Keratinocyte (primary cell): ENCODE measurements at regions not wholly inside any gene's neighbourhood (a gene's known extent, or its start where the extent isn't known, plus 50 kb on each side); places are given as distances from the start of the nearest gene placed in this dataset.

Source experiments
- DNase-seq: peaks from one replicate; pipeline ENCODE4 v3.0.0-alpha.2; 2011; ENCODE audit warnings: low read depth, missing footprints, low spot score
- FAIRE-seq: peaks from 2 replicates; lab custom pipeline; 2011; peaks lifted over from hg19 to GRCh38; lab: Jason Lieb, UNC
- H2AFZ ChIP-seq: 2 replicates; pipeline ENCODE4 v1.6.0; 2012; ENCODE audit warnings: low read length, control low read depth, inconsistent platforms; ENCODE audit not compliant: control insufficient read depth
- H3K27ac ChIP-seq: 2 replicates; pipeline ENCODE4 v1.5.1; 2011; ENCODE audit warnings: low read length; ENCODE audit not compliant: control insufficient read depth, insufficient read depth
- H3K27me3 ChIP-seq: 3 replicates; pipeline ENCODE4 v1.6.0; 2011; ENCODE audit warnings: low read length; ENCODE audit not compliant: control insufficient read depth, insufficient read depth; ENCODE audit errors: extremely low read depth
- H3K36me3 ChIP-seq, 2 experiments: 2 replicates in 1 of 2; 3 replicates in 1 of 2; pipeline ENCODE4 v1.5.1; 2011; ENCODE audit warnings: low read length in 2 of 2, mild to moderate bottlenecking in 1 of 2; ENCODE audit not compliant: control insufficient read depth in 2 of 2, insufficient read depth in 2 of 2; ENCODE audit errors: extremely low read depth in 1 of 2
- H3K4me1 ChIP-seq: 3 replicates; pipeline ENCODE4 v1.5.1; 2011; ENCODE audit warnings: low read length; ENCODE audit not compliant: control insufficient read depth, insufficient read depth; ENCODE audit errors: extremely low read depth
- H3K4me2 ChIP-seq: 3 replicates; pipeline ENCODE4 v1.6.0; 2011; ENCODE audit warnings: low read depth, low read length; ENCODE audit not compliant: control insufficient read depth, insufficient read depth; ENCODE audit errors: extremely low read depth
- H3K4me3 ChIP-seq, 3 experiments: fragments of 200-600 bp in 1 of 3; sonication (generic) in 1 of 3; 2 replicates in 2 of 3; 3 replicates in 1 of 3; pipeline ENCODE4 v1.5.1; 2011 to 2016; ENCODE audit warnings: low read length in 3 of 3, mild to moderate bottlenecking in 3 of 3, control low read depth in 2 of 3, inconsistent platforms in 1 of 3, low read depth in 1 of 3, mixed read lengths in 1 of 3, mixed run types in 1 of 3, moderate library complexity in 1 of 3; ENCODE audit not compliant: control insufficient read depth in 2 of 3, insufficient read depth in 2 of 3; ENCODE audit errors: extremely low read depth in 1 of 3
- H3K79me2 ChIP-seq: 2 replicates; pipeline ENCODE4 v1.6.0; 2012; ENCODE audit warnings: low read length; ENCODE audit not compliant: control insufficient read depth, insufficient read depth
- H3K9ac ChIP-seq: 3 replicates; pipeline ENCODE4 v1.6.0; 2011; ENCODE audit warnings: low read length; ENCODE audit not compliant: control insufficient read depth, insufficient read depth; ENCODE audit errors: extremely low read depth
- H3K9me1 ChIP-seq: 3 replicates; pipeline ENCODE4 v1.6.0; 2011; ENCODE audit warnings: low read length; ENCODE audit not compliant: control insufficient read depth, insufficient read depth; ENCODE audit errors: extremely low read depth
- H3K9me3 ChIP-seq: 2 replicates; pipeline ENCODE4 v1.5.1; 2012; ENCODE audit warnings: low read depth, low read length; ENCODE audit not compliant: control insufficient read depth
- H4K20me1 ChIP-seq: 3 replicates; pipeline ENCODE4 v1.6.0; 2011; ENCODE audit warnings: low read length; ENCODE audit not compliant: control insufficient read depth, insufficient read depth; ENCODE audit errors: extremely low read depth
- EZH2 ChIP-seq: IDR thresholded peaks from one replicate; pipeline ENCODE4 v1.6.1; 2012; ENCODE audit warnings: inconsistent platforms, mild to moderate bottlenecking, low read length, moderate library complexity
- dilution Hi-C: fragments of 300-500 bp; cut with MboI; formaldehyde crosslinking; loops from one replicate; pipeline ENCODE4 v1.7.0; 2020; ENCODE audit warnings: low sequenced_read_pairs; ENCODE audit not compliant: extremely low pct_ligation_motif_present
- TF ChIP-seq, protein P1 (sequence below), 3 experiments: IDR thresholded peaks in 1 of 3; conservative IDR thresholded peaks in 1 of 3; optimal IDR thresholded peaks in 1 of 3; 2 replicates in 2 of 3; 3 replicates in 1 of 3; pipeline versions ENCODE3 to v1.5.1; 2011; ENCODE audit warnings: low read length in 3 of 3, mild to moderate bottlenecking in 3 of 3, moderate library complexity in 2 of 3, control low read depth in 1 of 3, inconsistent platforms in 1 of 3; ENCODE audit not compliant: insufficient read depth in 2 of 3; ENCODE audit errors: extremely low read depth in 1 of 3

DNA sequence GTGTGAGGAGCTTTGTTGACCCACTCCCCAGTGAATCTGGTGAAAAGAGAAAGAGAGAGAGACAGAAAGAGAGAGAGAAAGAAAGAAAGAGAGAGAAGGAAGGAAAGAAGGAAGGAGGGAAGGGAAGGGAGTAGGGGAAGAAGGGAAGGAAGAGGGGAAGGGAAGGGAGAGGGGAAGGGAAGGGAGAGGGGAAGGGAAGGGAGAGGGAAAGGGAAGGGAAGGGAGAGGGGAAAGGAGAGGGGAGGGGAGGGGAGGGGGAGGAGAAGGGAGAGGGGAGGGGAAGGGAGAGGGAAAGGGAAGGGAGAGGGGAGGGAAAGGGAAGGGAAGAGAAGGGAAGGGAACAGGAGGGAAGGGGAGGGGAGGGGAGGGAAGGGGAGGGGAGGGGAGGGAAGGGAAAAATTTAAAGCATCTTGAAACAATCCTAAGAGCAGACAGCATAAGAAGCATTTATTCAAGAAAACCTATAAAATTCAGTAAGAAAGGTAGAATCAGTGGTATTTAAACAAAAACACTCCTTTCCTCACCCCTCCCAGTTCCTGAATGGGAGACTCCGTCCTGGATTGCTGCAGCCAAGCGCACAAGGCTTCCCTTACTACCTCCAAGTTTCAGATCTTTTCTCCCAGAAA, 846.2 kb upstream of the POM121L12 start:
- no peak overlapping the region for H3K4me2 ChIP-seq
- no peak for TF ChIP-seq EZH2
- TF ChIP-seq, protein P1, sequence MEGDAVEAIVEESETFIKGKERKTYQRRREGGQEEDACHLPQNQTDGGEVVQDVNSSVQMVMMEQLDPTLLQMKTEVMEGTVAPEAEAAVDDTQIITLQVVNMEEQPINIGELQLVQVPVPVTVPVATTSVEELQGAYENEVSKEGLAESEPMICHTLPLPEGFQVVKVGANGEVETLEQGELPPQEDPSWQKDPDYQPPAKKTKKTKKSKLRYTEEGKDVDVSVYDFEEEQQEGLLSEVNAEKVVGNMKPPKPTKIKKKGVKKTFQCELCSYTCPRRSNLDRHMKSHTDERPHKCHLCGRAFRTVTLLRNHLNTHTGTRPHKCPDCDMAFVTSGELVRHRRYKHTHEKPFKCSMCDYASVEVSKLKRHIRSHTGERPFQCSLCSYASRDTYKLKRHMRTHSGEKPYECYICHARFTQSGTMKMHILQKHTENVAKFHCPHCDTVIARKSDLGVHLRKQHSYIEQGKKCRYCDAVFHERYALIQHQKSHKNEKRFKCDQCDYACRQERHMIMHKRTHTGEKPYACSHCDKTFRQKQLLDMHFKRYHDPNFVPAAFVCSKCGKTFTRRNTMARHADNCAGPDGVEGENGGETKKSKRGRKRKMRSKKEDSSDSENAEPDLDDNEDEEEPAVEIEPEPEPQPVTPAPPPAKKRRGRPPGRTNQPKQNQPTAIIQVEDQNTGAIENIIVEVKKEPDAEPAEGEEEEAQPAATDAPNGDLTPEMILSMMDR (optimal IDR thresholded peaks at IDR 0.05 in 1 of 3, IDR thresholded peaks at IDR 0.05 in 1 of 3, conservative IDR thresholded peaks at IDR 0.05 in 1 of 3; ENCODE audit: extremely low read depth in 1 of 3, insufficient read depth in 2 of 3, low read length in 3 of 3): no peak

DNA sequence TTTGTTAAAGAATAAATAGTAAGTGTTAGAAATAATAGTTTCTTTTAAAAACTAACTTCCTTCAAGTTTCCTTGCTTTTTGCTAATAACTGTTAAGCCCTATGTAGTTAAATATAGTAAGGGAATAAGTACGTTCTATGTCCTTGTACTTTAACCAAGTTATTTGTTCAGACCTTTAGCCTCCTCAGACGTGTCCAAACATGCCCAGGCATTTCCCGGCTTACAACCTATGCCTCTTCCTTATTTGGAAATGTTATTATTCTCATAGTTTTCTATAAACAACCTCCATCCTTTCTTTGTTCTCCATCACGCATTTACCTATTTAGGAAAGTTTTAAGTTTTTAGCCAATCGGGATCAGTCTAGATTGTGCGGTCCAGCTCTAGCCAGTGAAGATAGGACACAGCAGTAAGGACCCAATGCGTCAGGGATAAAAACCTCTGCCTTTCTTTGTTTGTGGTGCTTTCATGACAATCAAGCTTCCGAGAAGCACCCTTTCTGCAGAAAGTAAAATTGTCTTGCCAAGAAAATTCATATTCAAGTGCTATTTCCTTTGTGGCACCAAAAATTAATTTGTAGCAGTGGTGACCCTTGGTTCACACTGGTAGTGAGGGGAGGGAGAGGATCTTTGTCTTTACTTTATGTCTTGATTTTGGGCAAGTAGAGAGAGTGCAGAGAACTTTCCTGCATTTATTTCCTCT, 851.3 kb upstream of the POM121L12 start:
- H3K9me1 ChIP-seq: no peaks in the 10 kb centered on the region
- H3K4me2 ChIP-seq: no peak overlapping the region
- no peak for FAIRE-seq
- H3K4me3 ChIP-seq: no peak overlapping the region
- no peaks in the 10 kb centered on the region for H3K27me3 ChIP-seq
- no peaks in the 10 kb centered on the region for H3K4me1 ChIP-seq
- no peaks in the 10 kb centered on the region for H3K79me2 ChIP-seq
- TF ChIP-seq, protein P1 (optimal IDR thresholded peaks at IDR 0.05 in 1 of 3, IDR thresholded peaks at IDR 0.05 in 1 of 3, conservative IDR thresholded peaks at IDR 0.05 in 1 of 3; ENCODE audit: extremely low read depth in 1 of 3, insufficient read depth in 2 of 3, low read length in 3 of 3): no peak
- TF ChIP-seq EZH2: no peak
- dilution Hi-C loops: no loop called here
- no peaks in the 10 kb centered on the region for H3K9me3 ChIP-seq
- no peaks in the 10 kb centered on the region for H3K36me3 ChIP-seq
- H2AFZ ChIP-seq: no peak overlapping the region
- DNase-seq: no peak
- H3K9ac ChIP-seq: no peak overlapping the region
- no peaks in the 10 kb centered on the region for H4K20me1 ChIP-seq
- no peak overlapping the region for H3K27ac ChIP-seq

More for the DNA sequence above, 846.2 kb upstream of the POM121L12 start:
- Histone ChIP-seq H4K20me1 (no peaks in the 10 kb centered on the region), H3K36me3 (no peaks in the 10 kb centered on the region), H3K9me3 (no peaks in the 10 kb centered on the region), H3K4me3 (no peak overlapping the region), H3K9ac (no peak overlapping the region), H2AFZ (no peak overlapping the region), H3K27ac (no peak overlapping the region), H3K9me1 (no peaks in the 10 kb centered on the region), H3K4me1 (no peaks in the 10 kb centered on the region), H3K79me2 (no peaks in the 10 kb centered on the region), H3K27me3 (no peaks in the 10 kb centered on the region)
- no peak for DNase-seq
- FAIRE-seq: no peak
- dilution Hi-C loops: no loop called here
